ENCODE measurements at regions not wholly inside any gene's neighbourhood (a gene's known extent, or its start where the extent isn't known, plus 50 kb on each side); places are given as distances from the start of the nearest gene placed in this dataset.

DNA sequence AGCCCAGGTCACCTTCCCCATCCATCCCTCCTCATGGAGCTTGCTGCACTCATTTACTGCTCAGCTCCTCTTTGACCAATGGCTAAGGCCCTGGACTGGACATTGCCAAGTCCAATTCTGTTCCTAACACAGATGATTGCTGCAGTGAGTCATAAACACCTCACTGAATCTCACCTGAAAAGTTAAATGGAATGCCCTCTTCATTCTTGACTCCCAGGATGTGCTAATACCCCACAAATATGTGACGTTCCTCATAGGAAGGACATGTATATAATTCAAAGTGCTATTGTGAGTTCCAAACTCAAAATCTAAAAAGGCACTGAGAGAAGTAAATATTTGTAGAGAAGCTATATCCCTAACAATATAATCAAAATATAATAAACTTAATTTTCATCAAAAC is 73.5 kb upstream of the DLX6 start:
- DNase-seq: no peak

DNA sequence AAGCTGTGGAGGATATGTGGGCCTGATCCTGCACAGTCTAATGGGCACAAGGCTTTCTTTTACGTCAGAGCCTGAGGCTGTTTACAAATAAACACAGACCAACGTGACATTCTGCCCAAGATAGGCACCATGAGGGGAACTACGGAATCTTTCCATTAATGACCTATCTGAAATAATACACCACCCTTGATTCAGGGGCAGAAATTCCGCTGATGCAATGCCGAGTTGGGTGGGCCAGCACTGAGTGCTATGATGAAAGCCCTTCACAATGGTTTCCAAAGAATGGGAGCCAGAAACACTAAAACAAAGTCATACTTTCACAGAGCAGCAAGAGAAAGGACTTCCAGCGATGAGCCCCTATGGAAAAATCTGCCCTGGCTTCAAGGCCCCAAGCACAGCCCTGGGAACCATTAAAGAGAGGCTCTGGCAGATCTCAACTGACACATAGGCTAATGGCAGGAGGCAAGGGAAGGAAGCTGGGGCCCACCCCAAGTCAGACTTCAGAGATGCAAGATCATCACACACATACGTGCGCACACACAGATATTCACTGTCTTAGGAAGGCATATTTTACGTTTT is 72.2 kb upstream of the DLX6 start:
- DNase-seq: no peak

DNA sequence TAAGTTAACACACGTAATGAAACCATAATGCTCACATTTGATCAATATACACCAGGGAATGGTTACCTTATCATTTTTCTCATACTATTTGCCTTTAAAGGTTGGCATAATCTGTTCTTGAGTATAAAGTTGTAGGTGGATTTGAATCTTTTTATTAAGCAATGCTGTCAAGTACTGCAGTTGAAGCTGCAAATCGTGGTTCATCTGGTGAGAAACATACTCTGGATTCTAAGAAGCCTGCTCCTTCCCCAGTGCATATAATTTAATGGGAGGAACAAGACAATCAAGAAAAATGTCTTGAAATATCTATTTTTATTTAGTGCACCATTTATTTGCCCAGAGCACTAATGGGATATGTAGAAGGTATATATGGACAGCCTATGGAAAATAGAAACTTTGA is 68.7 kb upstream of the DLX6 start:
- DNase-seq: no peak

DNA sequence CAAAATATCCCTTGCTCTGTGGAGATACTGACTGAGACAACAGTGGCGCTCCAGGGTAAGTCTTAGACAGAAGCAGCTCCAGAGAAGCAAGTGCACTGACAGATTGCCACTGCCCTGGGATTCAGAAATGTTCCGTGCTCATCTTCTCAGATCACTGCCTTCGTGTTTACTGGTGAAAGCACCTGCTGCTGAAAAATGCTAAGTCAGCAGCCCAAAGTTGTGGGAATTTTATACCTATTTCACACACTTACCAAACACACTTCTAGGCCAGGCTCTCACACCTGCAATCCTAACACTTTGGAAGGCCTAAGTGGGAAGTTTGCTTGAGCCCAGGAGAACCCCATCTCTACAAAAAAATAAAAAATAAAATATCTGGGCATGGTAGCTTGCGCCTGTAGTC is 63.2 kb upstream of the DLX6 start:
- no peak for DNase-seq

DNA sequence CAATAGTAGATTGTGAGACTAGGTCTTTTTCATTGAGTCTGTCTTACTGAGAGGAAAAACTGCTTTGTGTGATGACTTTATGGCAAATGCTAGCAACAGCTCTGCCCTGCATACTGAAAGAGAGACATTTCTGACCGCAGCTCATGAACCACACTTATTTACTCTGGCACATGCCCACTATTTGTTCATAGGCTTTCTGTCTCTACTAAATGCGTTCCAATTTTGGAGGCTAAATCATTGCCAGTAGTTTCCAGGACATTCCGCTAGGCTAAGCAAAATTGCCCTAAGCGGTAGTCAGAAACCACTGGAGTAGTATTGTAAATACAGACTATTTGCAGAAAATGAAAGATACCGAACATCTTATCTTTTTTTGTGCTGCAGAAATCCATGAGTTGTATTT is 55.6 kb upstream of the DLX6 start:
- peak; percentile 74 for DNase-seq

DNA sequence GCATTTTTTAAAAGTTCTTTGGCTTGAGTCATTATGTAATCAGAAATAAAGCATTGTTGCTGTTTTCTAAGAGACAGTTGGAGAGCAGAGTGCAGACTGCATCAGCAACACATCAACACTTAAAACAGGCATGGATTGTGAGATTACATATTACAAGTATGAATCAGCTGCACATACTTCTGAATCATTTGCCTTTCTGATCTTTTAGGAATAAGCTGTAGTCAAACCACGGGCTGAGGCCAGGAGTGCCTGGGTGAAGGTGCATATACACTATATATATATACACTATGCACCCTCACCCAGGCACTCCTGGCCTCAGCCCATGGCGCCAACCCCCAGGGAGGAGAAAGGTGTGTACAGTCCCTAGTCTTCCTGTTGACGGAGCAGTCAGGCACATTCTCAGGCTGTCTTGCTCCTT is 52.4 kb upstream of the DLX6 start:
- peak; percentile 35 for DNase-seq

DNA sequence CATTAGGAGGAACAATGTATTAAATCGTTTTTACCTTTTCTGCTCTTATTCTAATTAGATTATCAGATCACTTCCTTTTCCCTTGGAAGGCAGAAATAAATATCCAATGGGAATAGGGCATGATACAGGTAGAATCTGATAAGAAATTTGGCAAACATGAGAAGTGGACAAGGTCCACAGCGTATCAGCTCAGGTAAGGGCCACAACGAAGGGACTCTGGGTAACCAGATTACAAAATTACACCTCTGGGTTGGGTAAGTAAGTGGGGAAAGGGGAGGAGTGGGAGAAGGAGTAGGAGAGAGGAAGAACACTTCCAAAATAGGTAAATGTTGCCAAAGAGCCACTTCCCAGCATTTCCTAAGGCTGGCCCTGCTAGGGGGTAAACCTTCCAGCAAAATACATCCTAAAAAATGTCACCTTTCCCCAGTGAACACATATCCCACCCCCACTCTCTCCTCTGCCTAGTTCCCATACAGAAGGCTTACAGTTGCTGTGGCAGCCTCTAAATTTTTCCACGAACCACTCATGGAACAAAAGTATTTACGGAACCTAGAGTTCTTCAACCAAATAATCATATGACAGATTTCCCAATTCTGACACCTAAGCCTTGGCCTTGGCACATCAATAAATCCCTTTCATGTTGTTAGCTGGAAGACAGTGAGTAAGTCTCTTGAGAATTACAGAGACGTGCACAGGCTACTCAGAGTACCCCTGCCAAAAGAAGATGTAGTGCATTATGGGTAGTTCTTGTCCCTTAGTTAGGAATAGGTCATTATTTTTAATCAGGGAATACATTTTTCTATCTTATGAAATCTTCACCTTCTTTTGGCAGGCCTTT is 51.5 kb upstream of the DLX6 start:
- DNase-seq: no peak
